SK-N-MC (cell line): ENCODE measurements at regions not wholly inside any gene's neighbourhood (a gene's known extent, or its start where the extent isn't known, plus 50 kb on each side); places are given as distances from the start of the nearest gene placed in this dataset.

ENCODE experiments used
- EZH2 ChIP-seq: fragments of 200-600 bp; sonication (generic); IDR thresholded peaks from one replicate; pipeline ENCODE4 v1.6.1; 2017; ENCODE audit warnings: antibody characterized with exemption
- FOXP2 ChIP-seq: optimal IDR thresholded peaks from 2 replicates; pipeline ENCODE3; 2011; ENCODE audit warnings: mild to moderate bottlenecking, moderate library complexity; ENCODE audit not compliant: insufficient read depth; ENCODE audit errors: extremely low read length, control extremely low read depth
- POLR2AphosphoS5 ChIP-seq: IDR thresholded peaks from 2 replicates; pipeline ENCODE4 v1.6.1; 2012; ENCODE audit warnings: mild to moderate bottlenecking, low read depth, low read length, borderline replicate concordance

DNA sequence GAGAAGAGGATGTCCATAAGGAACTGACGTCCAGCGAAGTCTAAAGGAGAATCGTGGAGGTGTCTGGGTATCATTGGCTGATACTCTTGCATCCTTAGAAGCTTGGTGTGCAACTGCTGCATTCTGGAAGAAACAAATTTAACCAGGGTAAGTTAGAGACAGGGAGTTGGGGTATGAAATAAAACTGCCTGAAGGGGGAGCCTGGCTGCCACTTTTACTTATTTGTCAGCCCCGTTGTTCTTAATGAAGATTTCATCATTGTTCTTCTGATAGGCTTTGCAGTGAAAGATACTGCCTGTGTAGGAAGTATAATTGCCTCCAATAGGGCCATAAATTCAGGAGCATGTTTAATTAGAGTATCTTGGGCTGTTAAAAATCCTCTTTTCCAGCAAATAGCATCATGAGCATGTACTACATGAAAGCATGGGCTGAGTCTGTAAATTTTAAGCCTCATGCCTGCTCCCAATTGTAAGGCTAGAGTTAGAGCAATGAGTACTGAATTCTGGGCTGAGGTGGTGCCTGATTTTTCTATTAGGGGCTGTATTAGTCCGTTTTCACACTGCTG lies 1264.5 kb upstream of the ACO1 start:
- TF ChIP-seq EZH2 (no peak), POLR2AphosphoS5 (no peak), FOXP2 (no peak)
